COLO829 (cell line): ENCODE measurements at regions not wholly inside any gene's neighbourhood (a gene's known extent, or its start where the extent isn't known, plus 50 kb on each side); places are given as distances from the start of the nearest gene placed in this dataset.
A peak's percentile ranks its signal among the peaks of the same experiment; 100 is the strongest.
"Not testable (repeated sequence)": the region's sequence is repeated elsewhere in the genome, so short reads cannot be mapped to it uniquely, and the experiment has no call there.

Source experiments
- DNase-seq: peaks from one replicate; pipeline ENCODE4 v3.0.0; 2012; ENCODE audit warnings: low spot score

- no peak for DNase-seq
Measured at GRCh38 chr12:22810036-22810435, 185.1 kb downstream of the ETNK1 start.

GRCh38 chr12:22812531-22812930 lies 187.6 kb downstream of the ETNK1 start:
- no peak for DNase-seq

GRCh38 chr12:22821985-22822384 lies 197.0 kb downstream of the ETNK1 start:
- peak; percentile 17 for DNase-seq

GRCh38 chr12:22826026-22826425 lies 201.1 kb downstream of the ETNK1 start:
- no peak for DNase-seq

- not testable (repeated sequence) for DNase-seq
Measured at GRCh38 chr12:22826446-22826981, 201.5 kb downstream of the ETNK1 start.

- no peak for DNase-seq
Measured at GRCh38 chr12:22828066-22828465, 203.1 kb downstream of the ETNK1 start.

GRCh38 chr12:22835431-22835830 lies 210.5 kb downstream of the ETNK1 start:
- no peak for DNase-seq

- no peak for DNase-seq
Measured at GRCh38 chr12:22850185-22850584, 225.2 kb downstream of the ETNK1 start.

GRCh38 chr12:22851532-22851931 lies 226.6 kb downstream of the ETNK1 start:
- no peak for DNase-seq

GRCh38 chr12:22855456-22855855 lies 230.5 kb downstream of the ETNK1 start:
- DNase-seq: no peak

- DNase-seq: peak; percentile 34
Measured at GRCh38 chr12:22856178-22856577, 231.2 kb downstream of the ETNK1 start.

- no peak for DNase-seq
Measured at GRCh38 chr12:22858849-22859570, 234.0 kb downstream of the ETNK1 start.

GRCh38 chr12:22860926-22861325 lies 236.0 kb downstream of the ETNK1 start:
- DNase-seq: no peak

GRCh38 chr12:22865822-22866221 lies 240.9 kb downstream of the ETNK1 start:
- DNase-seq: no peak

- no peak for DNase-seq
Measured at GRCh38 chr12:22866406-22866805, 241.4 kb downstream of the ETNK1 start.

- DNase-seq: no peak
Measured at GRCh38 chr12:22874151-22874550, 249.2 kb downstream of the ETNK1 start.

- no peak for DNase-seq
Measured at GRCh38 chr12:22876262-22876661, 251.3 kb downstream of the ETNK1 start.

GRCh38 chr12:22879203-22879602 lies 254.2 kb downstream of the ETNK1 start:
- no peak for DNase-seq

- DNase-seq: no peak
Measured at GRCh38 chr12:22880331-22880730, 255.4 kb downstream of the ETNK1 start.

- no peak for DNase-seq
Measured at GRCh38 chr12:22880807-22881206, 255.8 kb downstream of the ETNK1 start.

GRCh38 chr12:22881878-22882385 lies 257.0 kb downstream of the ETNK1 start:
- DNase-seq: no peak

- DNase-seq: no peak
Measured at GRCh38 chr12:22882559-22882958, 257.6 kb downstream of the ETNK1 start.

GRCh38 chr12:22893878-22894277 lies 268.9 kb downstream of the ETNK1 start:
- no peak for DNase-seq

GRCh38 chr12:22899184-22899583 lies 274.2 kb downstream of the ETNK1 start:
- no peak for DNase-seq
